ENCODE measurements at regions not wholly inside any gene's neighbourhood (a gene's known extent, or its start where the extent isn't known, plus 50 kb on each side); places are given as distances from the start of the nearest gene placed in this dataset.
"Not testable (repeated sequence)": the region's sequence is repeated elsewhere in the genome, so short reads cannot be mapped to it uniquely, and the experiment has no call there.

DNA sequence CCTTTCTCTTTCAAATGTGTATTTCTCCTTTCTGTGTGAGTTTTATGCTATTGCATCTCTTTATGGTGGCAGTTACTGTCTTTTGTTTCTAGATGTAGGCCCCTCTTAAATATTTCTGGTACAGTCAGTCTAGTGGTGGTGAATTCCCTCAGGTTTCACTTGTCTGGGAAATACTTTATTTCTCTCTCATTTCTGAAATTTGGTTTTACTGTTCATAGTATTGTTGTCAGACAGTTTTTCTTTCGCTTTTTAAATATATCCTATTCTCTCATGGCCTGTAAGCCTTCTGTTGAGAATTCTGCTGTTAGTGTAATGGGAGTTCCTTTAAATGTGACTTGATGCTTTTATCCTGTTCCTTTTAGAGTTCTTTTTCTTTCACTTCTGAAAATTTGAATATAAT, 874.0 kb downstream of the PLOD2 start:
- DNase-seq (ENCODE audit: low spot score) = no peak

DNA sequence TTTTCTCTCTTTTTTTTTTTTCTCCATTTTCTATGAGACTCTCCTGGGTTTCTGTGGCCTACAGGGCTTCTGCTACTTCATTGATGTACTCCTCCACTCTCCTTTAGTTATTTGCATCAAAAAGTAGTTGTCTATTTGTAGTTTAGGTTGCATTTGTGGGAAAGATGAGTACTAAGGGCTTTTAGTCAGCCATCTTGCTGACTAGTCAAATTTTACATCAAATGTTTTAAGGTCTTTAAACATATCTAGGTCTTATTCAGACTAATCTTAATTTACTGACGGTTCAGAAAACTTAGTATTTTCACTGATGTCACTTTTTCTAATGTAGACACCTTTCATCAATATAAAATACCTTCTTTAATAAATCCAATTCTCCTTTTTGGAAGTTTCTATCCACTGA, 871.0 kb downstream of the PLOD2 start:
- no peak for DNase-seq (ENCODE audit: low spot score)

GRCh38 chr3:145294572-145294971, 866.4 kb downstream of the PLOD2 start:
- DNase-seq (ENCODE audit: low spot score) = no peak

- DNase-seq (ENCODE audit: low spot score) = no peak
Measured at GRCh38 chr3:145307272-145307671, 853.7 kb downstream of the PLOD2 start.

- no peak for DNase-seq (ENCODE audit: low spot score)
Measured at GRCh38 chr3:145313751-145314150, 847.2 kb downstream of the PLOD2 start.

- DNase-seq (ENCODE audit: low spot score) = not testable (repeated sequence)
Measured at GRCh38 chr3:145316253-145316652, 844.7 kb downstream of the PLOD2 start.

DNA sequence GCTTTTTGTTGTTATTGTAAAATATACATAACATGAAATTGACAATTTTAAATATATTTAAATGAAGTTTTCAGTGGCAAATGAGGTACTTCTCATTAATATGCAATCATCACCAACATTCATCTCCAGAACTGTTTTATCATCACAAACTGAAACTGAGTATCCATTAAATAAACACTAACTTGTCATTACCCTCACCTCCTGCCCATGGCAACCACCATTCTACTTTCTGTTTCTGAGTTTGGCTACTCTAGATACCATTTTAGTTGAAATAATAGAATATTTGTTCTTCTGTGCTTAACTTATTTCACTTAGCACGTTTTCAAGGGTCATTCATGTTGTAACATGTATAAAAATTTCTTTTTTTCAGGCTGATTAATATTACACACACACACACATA, 834.3 kb downstream of the PLOD2 start:
- no peak for DNase-seq (ENCODE audit: low spot score)

- DNase-seq (ENCODE audit: low spot score) = not testable (repeated sequence)
Measured at GRCh38 chr3:145333427-145333826, 827.6 kb downstream of the PLOD2 start.

DNA sequence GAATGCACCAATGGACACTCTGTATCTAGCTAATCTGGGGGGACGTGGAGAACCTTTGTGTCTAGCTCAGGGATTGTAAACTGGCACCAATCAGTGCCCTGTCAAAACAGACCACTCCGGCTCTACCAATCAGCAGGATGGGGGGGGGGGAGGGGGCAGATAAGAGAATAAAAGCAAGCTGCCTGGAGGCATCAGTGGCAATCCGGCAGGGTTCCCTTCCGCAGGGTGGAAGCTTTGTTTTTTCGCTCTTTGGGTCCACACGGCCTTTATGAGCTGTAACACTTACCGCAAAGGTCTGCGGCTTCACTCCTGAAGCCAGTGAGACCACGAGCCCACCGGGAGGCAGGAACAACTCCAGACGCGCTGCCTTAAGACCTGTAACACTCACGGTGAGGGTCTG, 827.1 kb downstream of the PLOD2 start:
- no peak for DNase-seq (ENCODE audit: low spot score)

DNA sequence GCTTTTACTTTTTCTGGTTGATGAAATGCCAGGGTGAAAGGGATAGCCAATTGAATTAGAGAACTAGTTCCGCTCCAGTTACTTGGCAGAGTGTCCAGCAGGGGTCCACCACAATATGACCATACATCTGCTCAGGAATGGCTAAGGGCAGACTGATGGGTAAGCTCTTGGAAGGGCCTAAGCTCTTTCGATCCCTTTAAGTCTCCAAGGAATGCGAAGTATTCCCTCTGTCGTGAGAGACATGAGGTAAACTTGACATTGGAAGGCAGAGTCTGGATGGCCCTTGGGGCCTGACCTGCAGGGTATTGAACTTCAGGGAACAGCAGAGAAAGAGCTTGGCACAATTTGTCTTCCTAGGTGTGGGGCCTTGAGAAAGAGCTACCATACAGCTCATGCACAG, 805.8 kb downstream of the PLOD2 start:
- DNase-seq (ENCODE audit: low spot score) = no peak

- no peak for DNase-seq (ENCODE audit: low spot score)
Measured at GRCh38 chr3:145357453-145357852, 803.5 kb downstream of the PLOD2 start.

- no peak for DNase-seq (ENCODE audit: low spot score)
Measured at GRCh38 chr3:145359040-145359439, 801.9 kb downstream of the PLOD2 start.

GRCh38 chr3:145368748-145369147, 792.2 kb downstream of the PLOD2 start:
- DNase-seq (ENCODE audit: low spot score) = no peak

GRCh38 chr3:145370870-145371269, 790.1 kb downstream of the PLOD2 start:
- no peak for DNase-seq (ENCODE audit: low spot score)

DNA sequence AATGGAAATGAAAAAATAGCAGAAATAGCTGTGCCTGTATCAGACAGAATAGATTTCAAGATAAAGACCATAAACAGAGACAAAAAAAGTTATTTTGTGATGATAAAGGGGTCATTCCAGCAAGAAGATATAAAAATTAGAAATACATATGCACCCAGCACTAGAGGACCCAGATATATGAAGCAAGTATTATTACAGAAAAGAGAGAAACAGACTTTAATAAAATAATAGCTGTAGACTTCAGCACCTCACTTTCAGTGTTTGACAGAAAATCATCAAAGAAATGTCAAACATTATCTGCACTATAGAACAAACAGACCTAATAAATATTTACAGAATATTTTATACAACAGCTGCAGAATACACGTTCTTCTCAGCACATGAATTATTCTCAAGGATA, 783.7 kb downstream of the PLOD2 start:
- DNase-seq (ENCODE audit: low spot score) = no peak

DNA sequence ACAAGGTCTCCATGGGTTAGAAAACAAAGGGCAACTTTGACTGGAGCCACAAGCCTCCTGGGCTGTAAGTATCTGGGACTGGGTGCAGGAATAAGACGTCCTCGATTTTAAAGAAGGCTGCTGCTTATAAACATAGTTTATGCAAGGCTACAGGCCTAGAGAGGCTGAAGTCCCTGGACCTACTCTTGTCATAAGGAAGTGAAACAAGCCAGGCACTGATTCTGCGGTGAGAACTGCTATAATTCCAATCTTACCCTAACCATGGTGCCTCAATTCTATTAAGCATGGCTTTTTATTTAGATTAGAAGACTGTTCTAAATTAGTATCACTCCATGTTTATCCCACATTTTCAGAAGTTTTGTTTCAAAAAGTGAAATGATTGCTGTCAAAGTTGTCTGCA, 777.6 kb downstream of the PLOD2 start:
- DNase-seq (ENCODE audit: low spot score) = no peak

DNA sequence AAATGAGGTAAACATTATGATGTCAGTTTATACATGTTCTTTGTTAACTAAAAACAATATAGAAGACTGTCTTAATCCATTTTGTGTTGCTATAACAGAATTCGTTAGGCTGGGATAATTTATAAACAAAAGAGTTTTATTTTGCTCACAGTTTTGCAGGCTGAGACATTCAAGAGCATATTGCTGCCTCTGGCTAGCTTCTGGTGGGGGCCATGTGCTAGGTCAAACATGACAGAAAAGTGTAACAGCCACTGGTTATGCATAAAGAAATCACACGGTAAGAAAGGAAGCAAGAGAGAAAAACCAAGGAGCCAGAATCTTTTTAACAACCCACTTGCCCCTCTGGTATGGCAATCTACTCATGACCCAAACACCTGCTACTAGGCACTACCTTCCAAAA, 776.7 kb downstream of the PLOD2 start:
- DNase-seq (ENCODE audit: low spot score) = no peak

DNA sequence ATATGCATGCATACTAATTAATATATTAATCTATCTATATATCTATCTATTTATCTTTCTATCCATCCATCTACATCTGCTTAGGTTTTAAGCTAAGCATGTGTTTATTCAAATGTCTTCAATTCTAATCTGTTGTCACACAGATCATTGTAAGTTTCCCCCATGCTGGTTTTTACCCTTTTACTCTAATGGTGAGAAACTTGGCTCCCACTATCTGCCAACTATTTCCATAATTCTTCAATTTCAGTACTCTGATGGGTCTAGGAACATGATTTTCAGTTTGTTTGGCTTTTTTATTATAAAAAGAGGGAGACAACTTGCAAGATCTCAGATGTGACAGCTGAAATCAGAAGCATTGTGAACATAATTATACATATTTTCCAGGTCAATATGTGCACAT, 773.8 kb downstream of the PLOD2 start:
- DNase-seq (ENCODE audit: low spot score) = no peak

- DNase-seq (ENCODE audit: low spot score) = no peak
Measured at GRCh38 chr3:145395421-145395820, 765.6 kb downstream of the PLOD2 start.

DNA sequence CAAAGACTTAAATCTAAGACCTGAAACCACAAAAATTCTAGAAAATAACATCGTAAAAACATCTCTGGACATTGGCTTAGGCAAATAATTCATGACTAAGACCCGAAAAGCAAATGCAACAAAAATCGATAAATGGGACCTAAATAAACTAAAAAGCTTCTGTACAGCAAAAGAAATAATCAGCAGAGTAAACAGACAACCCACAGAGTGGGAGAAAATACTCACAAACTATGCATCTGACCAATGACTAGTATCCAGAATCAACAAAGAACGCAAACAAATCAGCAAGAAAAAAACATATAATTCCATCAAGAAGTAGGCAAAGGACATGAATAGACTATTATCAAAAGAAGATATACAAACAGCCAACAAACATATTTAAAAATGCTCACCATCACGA, 749.4 kb downstream of the PLOD2 start:
- DNase-seq (ENCODE audit: low spot score) = no peak

DNA sequence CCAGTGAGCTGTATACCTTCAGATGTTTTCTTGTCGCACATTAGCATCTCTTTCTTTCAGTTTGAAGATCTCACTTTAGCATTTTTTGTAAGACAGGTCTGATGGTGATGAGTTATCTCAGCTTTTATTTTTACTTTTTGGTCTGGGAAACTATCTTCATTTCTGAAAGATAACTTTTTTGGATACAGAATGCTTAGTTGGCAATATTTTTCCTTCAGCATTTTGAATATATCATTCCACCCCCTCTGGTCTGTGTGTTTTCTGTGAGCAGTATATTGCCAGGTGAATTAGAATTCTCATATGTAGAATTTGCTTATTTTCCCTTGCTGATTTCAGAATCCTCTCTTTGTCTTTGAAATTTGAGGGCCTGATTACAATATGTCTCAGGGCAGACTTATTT, 743.3 kb downstream of the PLOD2 start:
- DNase-seq (ENCODE audit: low spot score) = no peak

DNA sequence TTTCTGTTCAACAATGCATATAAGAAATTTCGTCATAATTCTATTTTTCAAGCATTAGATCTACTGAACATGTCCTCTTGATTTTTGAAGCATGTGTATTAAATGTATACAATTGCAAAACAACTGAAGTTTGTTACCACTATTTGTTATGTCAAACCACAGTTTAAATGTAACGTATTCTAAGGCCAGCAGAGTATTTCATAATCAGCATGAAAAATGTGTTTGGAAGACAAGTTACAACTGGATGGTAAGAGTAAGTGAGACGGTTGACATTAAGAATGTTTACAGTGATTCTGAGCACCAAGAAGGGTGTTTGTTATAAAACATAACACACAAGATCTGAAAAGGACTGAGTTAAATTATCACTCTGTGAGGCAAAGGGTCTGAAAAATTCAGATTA, 738.4 kb downstream of the PLOD2 start:
- no peak for DNase-seq (ENCODE audit: low spot score)

GRCh38 chr3:145427355-145427754, 733.6 kb downstream of the PLOD2 start:
- no peak for DNase-seq (ENCODE audit: low spot score)

DNA sequence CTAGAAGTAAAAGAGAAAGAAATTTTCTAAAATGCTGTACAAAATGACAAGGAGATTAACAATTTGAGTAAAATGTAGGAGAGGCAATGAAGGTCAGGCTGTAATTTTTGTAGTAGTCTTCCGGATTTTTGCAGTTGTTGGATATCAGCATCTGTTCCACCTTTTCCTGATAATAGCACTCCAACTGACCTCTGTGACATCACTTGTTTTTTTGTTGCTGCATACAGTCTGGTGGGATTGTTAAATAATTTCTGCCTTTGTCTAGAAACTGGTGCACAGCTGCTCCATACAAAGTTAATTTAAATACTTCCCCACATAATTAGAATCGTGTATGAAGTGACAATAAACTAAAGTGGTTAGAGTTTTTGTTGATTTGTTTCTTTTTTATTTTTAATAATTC, 731.4 kb downstream of the PLOD2 start:
- no peak for DNase-seq (ENCODE audit: low spot score)

DNA sequence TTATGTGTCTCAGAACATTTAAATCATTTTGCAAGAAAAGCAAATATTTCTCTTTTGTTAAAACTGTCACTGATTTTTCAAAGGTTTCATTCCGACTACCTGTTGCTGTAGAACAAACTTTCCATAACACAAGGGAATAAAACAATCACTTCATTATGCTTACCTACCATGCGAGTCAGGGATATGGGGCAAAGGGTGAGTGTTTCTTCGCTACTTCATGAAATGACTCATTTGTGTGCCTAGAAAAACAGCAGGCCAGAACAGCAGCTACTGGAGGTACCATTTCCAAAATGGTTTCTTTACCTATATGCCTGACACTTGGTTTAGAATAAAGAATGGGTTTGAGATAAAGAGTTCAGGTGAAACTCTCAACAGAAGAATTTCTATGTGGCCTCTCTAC, 712.5 kb downstream of the PLOD2 start:
- no peak for DNase-seq (ENCODE audit: low spot score)
